Peyer's patch (tissue), 4 donors: ENCODE measurements at regions not wholly inside any gene's neighbourhood (a gene's known extent, or its start where the extent isn't known, plus 50 kb on each side); places are given as distances from the start of the nearest gene placed in this dataset.

Experiments
- CTCF ChIP-seq, 6 experiments: fragments of 450-650 bp in 4 of 6; fragments of 200-600 bp in 2 of 6; sonication (generic) in 1 of 6; IDR thresholded peaks; one replicate each; pipeline ENCODE4 v1.5.1; 2017 to 2019; ENCODE audit warnings: antibody characterized with exemption in 6 of 6, mild to moderate bottlenecking in 3 of 6, moderate library complexity in 1 of 6
- POLR2A ChIP-seq, 2 donors: fragments of 450-650 bp; IDR thresholded peaks; one replicate each; pipeline ENCODE4 v1.5.1; 2017; ENCODE audit warnings: antibody characterized with exemption in 2 of 2, mild to moderate bottlenecking in 2 of 2, moderate library complexity in 2 of 2

GRCh38 chr11:112440518-112440917 is 179.9 kb upstream of the PLET1 start:
- TF ChIP-seq POLR2A (IDR thresholded peaks at IDR 0.05) (no peak), CTCF (IDR thresholded peaks at IDR 0.05) (peak in 2 of 6 experiments; percentile 13)
